HEK293T (cell line): ENCODE measurements at regions not wholly inside any gene's neighbourhood (a gene's known extent, or its start where the extent isn't known, plus 50 kb on each side); places are given as distances from the start of the nearest gene placed in this dataset.

Experiments
- CTCF ChIA-PET: fragments of 350-600 bp; formaldehyde crosslinking; extraction: SDS; loops from one replicate; lab custom pipeline; 2021; ENCODE audit warnings: antibody characterized with exemption, inconsistent platforms; lab: Yijun Ruan, JAX
- POLR2A ChIA-PET: fragments of 350-600 bp; formaldehyde crosslinking; extraction: SDS; loops from one replicate; lab custom pipeline; 2020; ENCODE audit warnings: antibody characterized with exemption, inconsistent platforms; lab: Yijun Ruan, JAX
- DNase-seq: peaks from one replicate; pipeline ENCODE4 v3.0.0; 2012; ENCODE audit warnings: mixed read lengths; ENCODE audit errors: extremely low spot score
- ARNT ChIP-seq: fragments of 450-650 bp; IDR thresholded peaks from 2 replicates; pipeline ENCODE4 v1.6.1; 2017; ENCODE audit warnings: mild to moderate bottlenecking
- BHLHE40 ChIP-seq: fragments of 450-650 bp; IDR thresholded peaks from 2 replicates; pipeline ENCODE4 v1.6.1; 2016; ENCODE audit warnings: mild to moderate bottlenecking, moderate library complexity, borderline replicate concordance
- CTBP1 ChIP-seq: fragments of 450-650 bp; IDR thresholded peaks from 2 replicates; pipeline ENCODE4 v1.6.1; 2016; ENCODE audit warnings: borderline replicate concordance
- ELF4 ChIP-seq: fragments of 450-650 bp; IDR thresholded peaks from 2 replicates; pipeline ENCODE4 v1.6.1; 2017; ENCODE audit warnings: antibody characterized with exemption
- FOXA1 ChIP-seq: fragments of 450-650 bp; IDR thresholded peaks from 2 replicates; pipeline ENCODE4 v1.6.1; 2016; ENCODE audit warnings: mild to moderate bottlenecking
- FOXK2 ChIP-seq: fragments of 450-650 bp; IDR thresholded peaks from 2 replicates; pipeline ENCODE4 v1.6.1; 2016; ENCODE audit warnings: mild to moderate bottlenecking
- FOXM1 ChIP-seq: fragments of 450-650 bp; IDR thresholded peaks from 2 replicates; pipeline ENCODE4 v1.6.1; 2017; ENCODE audit warnings: mild to moderate bottlenecking, borderline replicate concordance
- HDGF ChIP-seq: fragments of 450-650 bp; IDR thresholded peaks from 2 replicates; pipeline ENCODE4 v1.6.1; 2017; ENCODE audit warnings: antibody characterized with exemption, borderline replicate concordance
- L3MBTL2 ChIP-seq: fragments of 450-650 bp; conservative IDR thresholded peaks from 2 replicates; pipeline ENCODE4 v1.6.1; 2016; ENCODE audit warnings: mild to moderate bottlenecking
- LEF1 ChIP-seq: fragments of 450-650 bp; IDR thresholded peaks from 2 replicates; pipeline ENCODE4 v1.6.1; 2017; ENCODE audit warnings: mild to moderate bottlenecking, borderline replicate concordance
- NFRKB ChIP-seq: fragments of 450-650 bp; IDR thresholded peaks from 2 replicates; pipeline ENCODE4 v1.6.1; 2016; ENCODE audit warnings: mild to moderate bottlenecking, moderate library complexity
- PKNOX1 ChIP-seq: fragments of 450-650 bp; IDR thresholded peaks from 2 replicates; pipeline ENCODE4 v1.6.1; 2016
- SP1 ChIP-seq: fragments of 450-650 bp; IDR thresholded peaks from 2 replicates; pipeline ENCODE4 v1.6.1; 2017
- SUZ12 ChIP-seq: fragments of 450-650 bp; IDR thresholded peaks from 2 replicates; pipeline ENCODE4 v1.6.1; 2016; ENCODE audit warnings: mild to moderate bottlenecking
- TARDBP ChIP-seq: fragments of 450-650 bp; IDR thresholded peaks from 2 replicates; pipeline ENCODE4 v1.6.1; 2016
- ZNF384 ChIP-seq: fragments of 450-650 bp; IDR thresholded peaks from 2 replicates; pipeline ENCODE4 v1.6.1; 2016

GRCh38 chr9:26261503-26262330 is 583.5 kb upstream of the TUSC1 start:
- POLR2A ChIA-PET, result no interaction called here
- no peak for DNase-seq

GRCh38 chr9:26260238-26260637 is 582.0 kb upstream of the TUSC1 start:
- DNase-seq, result no peak
- TF ChIP-seq PKNOX1, result no peak
- ChIA-PET CTCF (no interaction called here), POLR2A (no interaction called here)

More at GRCh38 chr9:26261503-26262330, 583.5 kb upstream of the TUSC1 start:
- CTCF ChIA-PET, result no interaction called here
- TF ChIP-seq CTBP1, result no peak
- TF ChIP-seq L3MBTL2, result no peak
- no peak for TF ChIP-seq FOXM1
- TF ChIP-seq HDGF, result no peak
- no peak for TF ChIP-seq FOXA1
- no peak for TF ChIP-seq SUZ12
- no peak for TF ChIP-seq BHLHE40
- no peak for TF ChIP-seq ZNF384
- no peak for TF ChIP-seq LEF1
- no peak for TF ChIP-seq PKNOX1
- no peak for TF ChIP-seq SP1
- no peak for TF ChIP-seq ELF4
- no peak for TF ChIP-seq ARNT
- TF ChIP-seq NFRKB, result no peak
- no peak for TF ChIP-seq FOXK2
- no peak for TF ChIP-seq TARDBP

- ChIA-PET CTCF (no interaction called here), POLR2A (no interaction called here)
- no peak for DNase-seq
- no peak for TF ChIP-seq CTBP1
- no peak for TF ChIP-seq ZNF384
- no peak for TF ChIP-seq SP1
- TF ChIP-seq TARDBP, result no peak
- no peak for TF ChIP-seq FOXA1
- TF ChIP-seq ARNT, result no peak
- TF ChIP-seq LEF1, result no peak
- TF ChIP-seq SUZ12, result no peak
- TF ChIP-seq L3MBTL2, result no peak
- TF ChIP-seq FOXK2, result no peak
- no peak for TF ChIP-seq NFRKB
- no peak for TF ChIP-seq ELF4
These were observed 569.6 kb upstream of the TUSC1 start for GRCh38 chr9:26247861-26248260.

- no peak for DNase-seq
- CTCF ChIA-PET, result no interaction called here
- POLR2A ChIA-PET, result no interaction called here
- TF ChIP-seq FOXM1, result no peak
- no peak for TF ChIP-seq LEF1
- no peak for TF ChIP-seq SUZ12
- no peak for TF ChIP-seq SP1
- no peak for TF ChIP-seq ARNT
- no peak for TF ChIP-seq FOXA1
- TF ChIP-seq TARDBP, result no peak
- TF ChIP-seq FOXK2, result no peak
- no peak for TF ChIP-seq L3MBTL2
- no peak for TF ChIP-seq NFRKB
- no peak for TF ChIP-seq ELF4
These were observed 566.6 kb upstream of the TUSC1 start for GRCh38 chr9:26244661-26245451.

GRCh38 chr9:26243726-26244125 is 565.5 kb upstream of the TUSC1 start:
- no peak for DNase-seq
- ChIA-PET POLR2A (no interaction called here), CTCF (no interaction called here)
- TF ChIP-seq LEF1 (no peak), TARDBP (no peak)

GRCh38 chr9:26243029-26243697 is 564.9 kb upstream of the TUSC1 start:
- CTCF ChIA-PET, result no interaction called here
- DNase-seq, result no peak
- POLR2A ChIA-PET, result no interaction called here

More at GRCh38 chr9:26243029-26243697, 564.9 kb upstream of the TUSC1 start:
- no peak for TF ChIP-seq TARDBP
- TF ChIP-seq LEF1, result no peak
- no peak for TF ChIP-seq PKNOX1
- TF ChIP-seq FOXA1, result no peak
- TF ChIP-seq BHLHE40, result no peak
- no peak for TF ChIP-seq FOXM1
- TF ChIP-seq FOXK2, result no peak
- no peak for TF ChIP-seq SP1
- TF ChIP-seq CTBP1, result no peak
- no peak for TF ChIP-seq ARNT
- TF ChIP-seq SUZ12, result no peak
- no peak for TF ChIP-seq L3MBTL2
- TF ChIP-seq NFRKB, result no peak
